IPS-NIHi7 (cell line): ENCODE measurements at regions not wholly inside any gene's neighbourhood (a gene's known extent, or its start where the extent isn't known, plus 50 kb on each side); places are given as distances from the start of the nearest gene placed in this dataset.
A peak's percentile ranks its signal among the peaks of the same experiment; 100 is the strongest.

Source experiments
- DNase-seq: peaks from one replicate; pipeline ENCODE4 v3.0.0; 2012; ENCODE audit warnings: mixed read lengths; ENCODE audit errors: extremely low spot score

GRCh38 chr18:22544626-22545025 lies 126.9 kb upstream of the CTAGE1 start:
- no peak for DNase-seq

GRCh38 chr18:22545066-22545760 lies 127.5 kb upstream of the CTAGE1 start:
- DNase-seq: no peak

GRCh38 chr18:22546905-22547570 lies 129.3 kb upstream of the CTAGE1 start:
- no peak for DNase-seq

- peak; percentile 43 for DNase-seq
Observed at GRCh38 chr18:22547807-22548561, 130.3 kb upstream of the CTAGE1 start.

DNA sequence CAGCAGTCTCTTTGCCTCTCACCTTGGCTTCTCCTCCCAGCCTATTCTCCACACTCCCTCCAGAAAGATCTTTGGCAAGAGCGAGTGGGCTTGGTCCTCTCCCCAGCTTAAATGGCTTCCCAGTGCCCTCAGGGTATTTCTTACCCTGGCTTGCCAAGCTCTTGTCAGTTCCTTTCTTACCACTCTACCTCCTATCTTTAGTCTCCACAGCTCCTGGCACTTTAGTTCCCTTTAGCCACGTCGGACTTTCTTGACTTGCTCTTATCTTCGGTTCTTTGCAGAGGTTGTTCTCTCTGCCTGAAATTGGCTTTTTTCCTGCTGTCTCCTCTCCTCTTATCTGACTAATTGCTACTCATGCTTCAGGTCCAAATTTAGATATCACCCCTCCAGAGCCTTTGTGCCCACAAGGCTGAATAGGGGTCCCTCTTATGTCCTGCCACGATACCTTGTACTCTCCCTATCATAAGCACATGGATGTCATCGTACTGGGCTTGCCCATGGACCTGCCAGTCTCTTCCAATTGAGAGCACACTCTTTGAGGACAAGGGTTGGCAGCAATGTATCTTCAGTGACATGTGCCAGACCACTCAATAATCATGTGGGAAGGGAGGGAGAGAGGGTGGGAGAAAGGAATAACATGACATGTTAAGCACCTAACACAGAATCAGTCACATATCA lies 131.7 kb upstream of the CTAGE1 start:
- DNase-seq: no peak

- DNase-seq: no peak
Observed at GRCh38 chr18:22550366-22550765, 132.7 kb upstream of the CTAGE1 start.

DNA sequence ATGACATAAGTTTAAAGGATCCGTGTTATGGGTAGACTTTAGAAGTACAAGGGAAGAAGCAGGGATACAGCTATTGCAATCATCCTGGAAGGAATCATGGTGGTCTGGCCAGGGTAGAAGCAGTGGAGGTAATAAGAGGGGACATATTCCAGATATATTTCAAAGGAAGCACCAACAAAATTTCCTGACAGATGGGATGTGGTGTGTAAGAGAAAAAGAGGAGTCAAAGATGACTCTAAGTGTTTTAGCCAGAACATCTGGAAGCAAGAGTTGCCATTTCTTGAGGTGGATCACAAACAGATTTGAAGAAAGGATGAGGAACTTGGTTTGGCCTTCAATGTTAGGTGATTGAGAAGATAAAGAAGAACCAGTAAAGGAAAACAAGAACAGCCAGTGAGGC lies 133.1 kb upstream of the CTAGE1 start:
- no peak for DNase-seq

DNA sequence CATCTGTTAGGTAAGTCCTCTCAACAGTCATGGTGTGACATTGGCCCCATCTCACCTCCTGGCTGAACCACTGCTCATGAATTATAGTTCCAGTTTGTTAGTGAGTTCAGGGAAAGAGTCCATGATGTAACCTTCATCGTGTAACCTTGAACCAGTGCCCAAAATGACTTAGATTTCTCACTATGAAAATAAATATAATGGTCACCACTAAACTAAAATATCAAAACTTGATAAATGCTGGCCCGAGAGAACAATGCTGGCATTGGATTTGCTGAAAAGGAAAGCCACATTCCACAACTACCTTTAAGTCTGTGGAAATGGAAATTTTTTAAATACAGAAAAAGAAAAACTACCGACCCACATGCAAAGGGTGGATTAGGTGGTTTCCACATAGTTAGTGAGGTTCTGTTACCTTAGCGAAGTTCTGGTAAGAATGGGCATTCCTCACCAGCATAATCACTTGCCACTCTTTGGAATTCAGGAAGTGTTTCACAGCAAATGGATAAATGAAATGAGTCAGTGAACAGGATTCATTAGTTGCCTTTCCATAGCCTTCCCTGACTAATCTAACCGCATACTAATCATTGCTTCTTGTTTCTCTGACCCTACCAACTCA lies 133.9 kb upstream of the CTAGE1 start:
- DNase-seq: no peak

- DNase-seq: no peak
Observed at GRCh38 chr18:22552254-22552653, 134.5 kb upstream of the CTAGE1 start.

GRCh38 chr18:22552899-22553460 lies 135.3 kb upstream of the CTAGE1 start:
- DNase-seq: no peak

GRCh38 chr18:22556222-22557167 lies 138.8 kb upstream of the CTAGE1 start:
- DNase-seq: no peak

DNA sequence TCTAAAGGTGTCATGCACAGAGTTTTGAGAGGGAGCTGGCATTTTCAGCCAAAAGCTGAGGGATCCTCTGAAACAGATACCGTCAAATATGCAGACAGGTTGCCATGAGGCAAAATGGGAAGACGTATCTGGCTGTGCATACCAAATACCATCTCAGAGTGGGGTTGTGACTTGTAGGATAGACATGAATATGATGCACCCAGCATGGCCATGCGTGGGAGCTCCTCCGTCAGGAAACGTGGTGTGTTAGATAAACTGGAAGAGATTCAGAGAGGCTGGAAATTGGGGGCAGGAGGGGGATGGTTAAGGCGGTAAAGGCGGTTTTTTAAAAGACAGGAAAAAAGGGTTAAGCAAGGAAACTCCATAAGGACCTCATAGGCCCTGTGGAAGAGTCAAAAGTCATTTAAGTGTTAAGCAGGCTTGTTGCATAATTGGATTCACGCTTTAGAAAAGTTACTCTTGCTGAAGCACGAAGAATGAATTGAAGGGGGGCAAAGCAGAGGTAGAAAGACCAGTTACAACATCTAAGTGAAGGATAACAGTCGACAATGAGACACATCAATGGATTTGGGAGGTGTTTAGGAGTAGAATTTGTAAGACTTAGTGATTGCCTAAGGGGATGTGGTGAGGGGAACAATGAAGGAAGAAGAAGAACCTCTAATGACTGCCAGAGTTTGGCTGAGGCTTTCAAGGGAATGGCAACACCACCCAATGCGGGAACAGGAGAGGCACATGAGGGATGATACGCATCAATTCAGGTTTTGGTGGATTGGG lies 139.6 kb upstream of the CTAGE1 start:
- DNase-seq: no peak

DNA sequence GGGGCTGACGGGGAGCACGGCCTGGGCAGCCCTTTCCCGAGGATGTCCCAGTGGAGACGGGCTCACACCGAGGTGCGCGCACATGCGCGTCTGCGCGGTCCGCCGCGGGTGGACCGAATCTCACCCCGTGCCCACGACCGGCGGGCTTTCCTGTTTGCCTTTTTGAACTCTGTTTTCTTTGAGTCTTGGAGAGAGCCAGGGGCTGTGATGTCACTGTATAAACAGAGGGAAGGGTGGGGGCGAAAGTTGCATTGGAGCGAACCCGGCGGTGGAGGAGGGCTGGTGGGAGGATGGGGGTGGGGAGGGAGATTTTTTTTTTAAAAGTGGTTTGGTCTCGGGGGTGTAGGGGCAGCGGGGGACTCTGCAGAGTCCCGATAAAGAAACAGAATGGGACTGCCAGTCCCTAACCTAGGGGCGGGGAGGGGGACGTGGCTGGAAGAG lies 141.2 kb upstream of the CTAGE1 start:
- peak; percentile 45 for DNase-seq

DNA sequence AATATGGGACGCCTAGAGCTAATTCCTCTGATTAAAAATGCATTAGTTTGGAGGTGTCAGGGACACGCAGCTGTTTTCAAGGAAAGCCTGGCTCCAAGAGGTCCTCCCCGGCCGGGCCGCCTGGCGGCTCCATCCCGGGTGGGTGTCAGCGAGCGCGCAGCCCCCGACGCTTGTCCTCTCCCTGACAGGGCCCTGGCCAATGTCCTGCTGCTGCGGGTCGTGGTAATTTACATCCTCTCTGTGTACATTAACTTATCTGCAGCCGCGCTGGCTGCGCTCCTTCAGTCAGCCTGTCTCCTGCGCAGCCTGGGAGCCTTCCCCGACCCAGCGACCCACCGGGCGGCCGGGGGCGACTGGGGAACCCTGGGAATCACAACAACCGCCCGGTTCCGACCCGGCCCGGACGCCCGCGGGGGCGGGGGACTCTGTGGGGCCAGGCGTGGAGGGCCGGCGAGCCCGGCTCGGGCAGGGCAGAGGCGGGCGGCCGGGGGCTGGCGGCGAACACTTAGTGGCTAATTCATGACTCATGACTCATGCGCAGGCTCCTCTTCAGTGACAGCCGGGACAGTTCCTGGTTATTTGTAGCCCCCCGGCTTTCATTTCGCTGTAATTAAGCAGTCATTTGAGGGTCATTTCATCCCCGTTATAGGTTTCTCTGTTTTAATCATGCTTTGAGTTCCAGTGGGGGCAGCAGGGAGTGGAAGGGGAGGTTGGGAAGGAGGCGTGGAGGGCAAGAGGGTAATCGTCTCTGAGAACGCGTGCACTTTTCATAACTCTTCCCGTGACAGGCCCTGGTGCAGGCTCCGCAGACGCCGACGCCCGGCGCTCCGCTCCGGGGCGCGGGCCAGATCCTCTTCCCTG lies 141.9 kb upstream of the CTAGE1 start:
- DNase-seq: peak; percentile 69

DNA sequence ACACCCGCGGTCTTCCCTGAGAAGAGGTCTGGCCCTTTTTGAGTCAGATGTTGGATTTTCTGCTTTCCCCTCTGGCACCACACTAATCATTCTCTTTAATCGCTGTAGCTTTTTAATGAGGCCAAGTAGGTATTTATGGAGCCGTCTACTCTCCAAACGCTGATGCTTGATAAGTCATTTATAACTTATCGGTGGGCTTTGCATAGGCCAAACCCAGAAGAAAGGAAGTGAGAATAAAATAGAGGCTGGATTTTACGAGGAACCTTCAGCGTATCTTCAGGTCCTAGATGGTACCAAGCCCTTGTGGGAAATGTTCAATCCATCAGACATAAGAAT lies 142.5 kb upstream of the CTAGE1 start:
- no peak for DNase-seq

DNA sequence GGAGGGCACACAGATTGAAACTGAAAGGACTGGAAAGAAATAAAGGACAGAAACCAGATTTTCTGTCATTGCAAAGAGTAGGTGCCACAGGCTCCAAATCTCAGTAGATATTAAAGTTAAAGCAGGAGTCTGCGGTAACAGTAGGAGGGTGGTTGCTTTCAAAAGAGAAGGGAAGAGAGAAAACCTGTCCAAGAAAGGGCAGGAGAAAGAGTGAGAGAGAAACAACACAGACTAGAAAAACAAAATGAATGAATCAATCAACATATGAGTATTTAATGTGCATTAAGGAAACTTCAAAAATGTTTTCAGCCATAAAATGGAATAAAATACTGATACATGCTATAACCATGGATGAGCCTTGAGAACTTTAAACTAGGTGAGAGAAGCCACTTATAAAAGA lies 143.1 kb upstream of the CTAGE1 start:
- DNase-seq: no peak

DNA sequence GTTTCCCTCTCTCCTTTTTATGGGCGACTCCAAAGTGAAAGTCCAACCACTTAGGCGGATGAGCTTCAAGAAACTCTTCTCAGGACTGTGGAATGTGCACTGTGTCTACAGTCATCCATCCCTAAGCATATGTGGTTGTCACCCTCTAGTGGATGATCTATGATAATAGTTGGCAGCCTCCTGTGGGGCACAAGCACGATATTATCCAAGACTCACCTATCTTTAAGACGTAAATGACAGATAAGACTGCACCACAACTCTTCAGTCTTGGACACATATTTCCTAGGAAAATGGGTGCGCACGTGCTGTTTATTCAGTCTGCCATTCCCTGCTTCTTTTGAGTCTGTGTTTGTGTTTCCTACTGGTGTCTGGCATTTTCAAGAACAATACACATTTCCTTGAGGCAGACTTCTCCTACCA lies 145.5 kb upstream of the CTAGE1 start:
- DNase-seq: peak; percentile 69

GRCh38 chr18:22564036-22564435 lies 146.3 kb upstream of the CTAGE1 start:
- DNase-seq: no peak
